GM21360 (cell line): ENCODE measurements at regions not wholly inside any gene's neighbourhood (a gene's known extent, or its start where the extent isn't known, plus 50 kb on each side); places are given as distances from the start of the nearest gene placed in this dataset.
"Not testable (repeated sequence)": the region's sequence is repeated elsewhere in the genome, so short reads cannot be mapped to it uniquely, and the experiment has no call there.

Source experiments
- ATAC-seq: cut with Tn5 transposase; IDR thresholded peaks from one replicate; pipeline ENCODE4 v1.9.1; 2021; ENCODE audit warnings: mild to moderate bottlenecking, moderate library complexity; ENCODE audit not compliant: unreplicated experiment

DNA sequence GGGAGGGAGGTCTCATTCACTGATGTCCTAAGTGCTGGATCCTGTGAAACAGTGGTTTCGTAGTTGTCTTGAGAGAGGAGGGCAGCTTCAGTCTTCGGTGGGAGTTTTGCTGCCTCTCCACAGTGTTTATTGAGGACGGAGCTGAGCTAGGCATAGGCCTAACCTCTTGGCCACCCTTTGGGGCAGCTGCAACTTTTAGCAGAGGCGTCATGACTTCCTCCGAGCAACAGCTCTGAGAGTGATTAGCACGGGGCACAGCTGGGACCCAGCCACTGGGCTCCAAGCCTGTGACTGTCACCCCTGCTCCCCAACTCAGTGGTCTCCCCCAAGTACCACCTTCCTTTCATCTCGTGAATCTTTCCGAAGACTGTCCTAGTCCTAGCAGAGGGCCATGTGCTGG is 139.9 kb upstream of the NCOR2 start:
- ATAC-seq: no peak

DNA sequence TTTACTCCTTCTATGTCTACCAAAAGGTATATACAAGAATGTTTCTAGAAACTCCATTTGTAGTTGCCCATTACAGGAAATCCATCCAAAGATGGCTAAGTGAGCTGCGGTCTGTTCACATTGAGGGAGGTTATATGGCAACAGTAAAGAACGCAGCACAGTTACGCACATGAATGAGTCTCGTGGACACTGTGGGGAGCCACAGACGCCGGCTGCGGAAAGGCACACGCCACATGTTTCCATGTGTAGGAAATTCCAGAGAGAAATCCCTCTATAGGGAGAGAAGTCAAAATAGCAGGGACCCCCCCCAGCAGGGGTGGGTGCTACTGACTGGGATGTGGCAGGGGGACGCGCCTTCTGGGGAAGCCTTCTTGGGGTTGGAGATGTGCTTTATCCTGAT is 139.0 kb upstream of the NCOR2 start:
- ATAC-seq: no peak

DNA sequence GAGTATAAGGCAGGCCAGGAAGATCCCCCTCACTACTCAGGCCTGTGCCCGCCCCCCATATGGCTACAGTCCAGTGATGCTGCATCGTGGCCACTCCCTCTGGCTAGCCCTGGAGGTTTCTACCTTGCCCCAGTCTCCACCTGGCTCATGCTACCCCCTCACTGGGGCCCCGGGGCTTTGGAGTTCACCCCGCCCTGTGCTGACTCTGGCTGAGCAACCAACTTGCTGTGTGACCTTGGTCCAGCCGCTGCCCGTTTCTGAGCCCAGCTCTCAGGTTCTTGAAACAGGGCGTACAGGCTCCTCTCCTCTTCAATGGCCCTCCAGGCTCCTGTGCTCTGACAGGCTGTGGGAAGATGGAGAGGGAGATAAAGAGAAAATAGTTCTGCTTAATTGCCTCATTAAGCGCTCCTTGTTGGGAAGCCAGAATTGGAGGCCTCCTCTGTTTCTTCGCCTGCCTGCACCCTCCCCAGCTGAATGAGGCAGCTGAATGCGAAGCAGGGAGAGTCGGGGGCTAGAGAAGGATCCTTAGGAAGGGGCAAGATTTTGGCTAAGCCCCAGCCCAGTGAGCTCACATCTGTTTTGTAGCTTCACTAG is 138.2 kb upstream of the NCOR2 start:
- no peak for ATAC-seq

DNA sequence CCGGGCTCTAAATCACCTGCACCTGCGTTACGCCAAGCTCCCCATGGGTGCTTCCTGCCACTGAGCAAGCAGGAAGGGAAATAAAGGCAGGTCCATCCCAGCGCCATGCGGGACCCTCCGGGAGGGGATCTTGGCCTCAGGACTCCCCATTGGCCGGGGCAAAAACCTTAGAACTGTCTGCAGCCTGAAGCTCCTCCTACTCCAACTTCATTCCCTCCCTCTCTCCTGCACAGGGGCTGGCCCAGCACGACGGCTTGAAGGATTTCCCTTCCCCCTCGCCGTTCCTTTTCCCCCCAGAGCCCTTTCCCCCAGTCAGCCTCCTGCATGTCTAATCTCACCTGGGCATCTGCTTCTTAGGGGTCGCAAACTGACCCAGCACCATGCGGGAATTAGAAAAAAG is 137.2 kb upstream of the NCOR2 start:
- no peak for ATAC-seq

DNA sequence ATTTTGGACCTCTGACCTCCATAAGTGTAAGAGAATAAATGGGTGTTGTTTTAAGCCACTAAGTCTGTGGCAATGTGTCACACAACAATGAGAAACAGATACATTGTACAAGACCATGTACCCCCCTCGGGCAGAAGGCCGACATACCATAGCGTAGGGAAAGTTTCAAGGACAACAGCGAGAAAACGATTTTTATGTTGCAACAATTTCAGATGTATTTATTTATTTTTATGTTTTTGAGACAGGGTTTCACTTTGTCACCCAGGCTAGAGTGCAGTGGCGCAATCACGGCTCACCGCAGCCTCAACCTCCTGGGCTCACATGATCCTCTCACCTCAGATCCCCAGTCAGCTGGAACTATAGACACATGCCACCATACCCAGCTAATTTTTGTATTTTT is 136.4 kb upstream of the NCOR2 start:
- ATAC-seq: no peak

DNA sequence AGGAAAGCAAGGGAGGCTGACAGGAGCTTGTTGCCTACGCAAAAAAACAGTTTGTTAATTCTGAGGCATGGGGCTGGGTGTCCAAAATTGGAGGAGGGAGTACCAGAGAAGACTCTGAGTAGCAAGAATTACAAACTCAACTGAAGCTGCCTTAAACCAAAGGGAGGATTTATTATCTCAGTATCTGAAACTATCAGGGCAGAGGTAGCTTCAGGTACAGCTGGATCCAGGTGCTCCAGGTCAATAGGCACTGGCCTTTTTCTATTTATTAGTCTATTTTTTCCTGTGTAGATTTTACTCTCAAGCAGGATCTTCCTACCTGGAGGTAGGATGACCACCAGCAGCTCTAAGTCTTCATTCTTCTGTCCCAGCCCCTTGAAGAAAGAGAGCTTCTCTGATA is 135.3 kb upstream of the NCOR2 start:
- ATAC-seq: no peak

DNA sequence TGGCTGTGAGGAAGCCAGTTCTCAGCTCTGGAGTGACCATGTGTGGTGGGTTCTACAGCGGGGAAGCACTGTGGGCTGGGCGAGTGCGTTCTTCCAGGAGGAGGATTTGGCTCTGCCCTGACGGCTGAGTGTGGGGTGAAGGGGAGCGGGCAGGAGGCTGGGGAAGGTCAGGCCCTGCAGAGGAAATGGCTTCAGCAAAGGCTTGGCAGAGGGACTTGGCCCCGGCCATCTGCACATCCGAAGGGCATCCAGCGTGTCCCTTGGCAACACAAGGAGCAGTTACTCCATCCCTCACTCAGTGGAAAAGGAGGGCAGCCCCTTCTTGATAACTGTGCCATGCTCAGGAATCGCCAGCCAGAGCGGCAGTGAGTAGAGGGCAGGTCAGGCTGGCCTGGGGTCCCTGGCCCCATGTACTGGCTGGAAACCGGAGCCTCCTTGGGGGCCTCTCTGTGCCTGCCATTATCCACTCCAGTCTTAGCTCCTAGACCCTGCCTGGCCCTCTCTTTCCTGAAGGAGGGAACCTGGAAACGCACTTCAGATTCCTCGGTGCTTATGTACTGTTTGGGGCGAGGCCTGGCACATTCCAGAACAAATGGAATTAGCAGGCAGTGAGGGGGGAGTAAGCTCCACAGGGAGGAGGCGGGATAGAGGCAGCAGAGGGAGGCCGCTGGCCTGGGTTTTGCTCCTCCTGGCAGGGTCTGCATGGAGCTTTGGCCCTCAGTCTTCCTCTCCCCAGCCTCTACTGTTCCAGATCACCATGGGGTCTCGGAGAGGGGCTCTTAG is 133.6 kb upstream of the NCOR2 start:
- ATAC-seq: no peak

DNA sequence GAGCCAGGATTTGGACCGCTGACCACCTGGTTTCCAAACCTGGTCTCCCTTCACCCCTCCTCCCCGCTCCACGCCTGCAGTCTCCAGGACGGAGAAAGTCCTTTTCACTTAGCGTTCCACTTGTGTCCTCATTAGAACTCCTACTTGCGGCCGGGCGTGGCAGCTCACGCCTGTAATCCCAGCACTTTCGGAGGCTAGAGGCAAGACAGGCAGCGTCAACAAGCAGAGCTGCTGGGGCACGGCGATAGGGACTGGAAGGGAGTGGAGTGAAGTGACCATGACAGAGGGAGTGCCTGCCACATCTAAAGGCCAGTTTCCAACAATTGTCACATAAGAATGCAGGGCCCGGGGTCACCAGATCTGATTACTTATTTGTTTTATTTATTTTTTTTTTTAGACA is 132.5 kb upstream of the NCOR2 start:
- no peak for ATAC-seq

DNA sequence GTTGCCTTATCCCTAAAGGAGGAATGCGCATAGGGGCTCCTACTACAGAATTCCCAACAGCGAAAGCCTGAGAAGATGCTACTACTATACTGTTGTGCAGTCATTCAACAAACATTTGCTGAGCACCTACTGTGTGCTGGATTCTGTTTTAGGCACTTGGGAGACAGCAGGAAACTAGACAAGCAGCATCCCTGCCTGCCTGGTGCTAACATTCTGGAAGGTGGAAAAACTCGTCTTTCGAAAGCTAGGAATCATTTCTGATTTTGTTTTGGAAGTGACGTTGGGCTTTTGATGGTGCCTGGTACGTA is 131.5 kb upstream of the NCOR2 start:
- ATAC-seq: no peak

DNA sequence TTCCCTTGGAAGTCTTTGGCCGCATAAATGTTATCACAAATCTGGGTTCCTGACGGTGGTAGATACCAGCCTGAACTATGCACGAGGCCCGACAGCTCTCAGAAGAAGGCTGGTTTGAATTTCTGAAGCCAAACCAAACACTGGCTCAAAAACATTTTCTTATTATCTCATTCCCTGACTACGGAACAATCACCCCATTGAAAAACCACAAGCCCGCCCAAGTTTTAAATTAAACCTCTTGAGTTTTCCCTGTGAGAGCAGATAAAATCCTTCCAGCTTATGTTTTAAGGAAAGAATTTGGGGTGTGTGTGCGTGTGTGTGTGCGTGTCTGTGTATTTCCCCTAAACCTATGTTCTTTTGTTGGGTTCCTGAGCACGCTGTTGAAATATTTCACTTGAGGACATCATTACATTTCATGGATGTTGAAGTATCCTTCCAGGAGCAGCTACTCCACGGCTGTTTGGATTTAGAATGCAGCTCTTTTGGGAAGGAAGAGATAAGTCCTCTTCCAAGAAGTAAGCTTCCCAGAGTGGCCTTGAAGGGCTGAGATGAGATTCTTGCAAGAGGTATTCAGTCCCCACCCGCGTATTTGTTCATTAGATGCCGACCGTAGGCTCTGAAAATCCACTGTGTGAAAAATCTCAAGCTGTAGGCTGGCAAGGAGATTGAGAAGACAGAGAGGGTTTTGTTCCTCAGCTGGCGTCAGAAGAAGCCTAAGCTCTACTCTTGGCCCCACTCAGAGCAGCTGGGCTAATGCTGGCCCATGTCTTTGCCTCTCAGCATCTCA is 131.0 kb upstream of the NCOR2 start:
- ATAC-seq: no peak

DNA sequence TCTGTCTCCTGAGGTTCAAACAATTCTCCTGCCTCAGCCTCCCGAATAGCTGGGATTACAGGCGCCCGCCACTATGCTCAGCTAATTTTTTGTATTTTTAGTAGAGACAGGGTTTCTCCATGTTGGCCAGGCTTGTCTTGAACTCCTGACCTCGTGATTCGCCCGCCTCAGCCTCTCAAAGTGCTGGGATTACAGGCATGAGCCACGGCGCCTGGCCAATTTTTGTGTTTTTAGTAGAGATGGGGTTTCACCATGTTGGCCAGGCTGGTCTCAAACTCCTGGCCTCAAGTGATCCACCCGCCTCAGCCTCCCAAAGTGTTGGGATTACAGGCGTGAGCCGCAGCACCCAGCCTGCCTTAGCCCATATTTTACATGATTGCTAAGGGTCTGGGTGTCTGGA is 130.3 kb upstream of the NCOR2 start:
- ATAC-seq: not testable (repeated sequence)

DNA sequence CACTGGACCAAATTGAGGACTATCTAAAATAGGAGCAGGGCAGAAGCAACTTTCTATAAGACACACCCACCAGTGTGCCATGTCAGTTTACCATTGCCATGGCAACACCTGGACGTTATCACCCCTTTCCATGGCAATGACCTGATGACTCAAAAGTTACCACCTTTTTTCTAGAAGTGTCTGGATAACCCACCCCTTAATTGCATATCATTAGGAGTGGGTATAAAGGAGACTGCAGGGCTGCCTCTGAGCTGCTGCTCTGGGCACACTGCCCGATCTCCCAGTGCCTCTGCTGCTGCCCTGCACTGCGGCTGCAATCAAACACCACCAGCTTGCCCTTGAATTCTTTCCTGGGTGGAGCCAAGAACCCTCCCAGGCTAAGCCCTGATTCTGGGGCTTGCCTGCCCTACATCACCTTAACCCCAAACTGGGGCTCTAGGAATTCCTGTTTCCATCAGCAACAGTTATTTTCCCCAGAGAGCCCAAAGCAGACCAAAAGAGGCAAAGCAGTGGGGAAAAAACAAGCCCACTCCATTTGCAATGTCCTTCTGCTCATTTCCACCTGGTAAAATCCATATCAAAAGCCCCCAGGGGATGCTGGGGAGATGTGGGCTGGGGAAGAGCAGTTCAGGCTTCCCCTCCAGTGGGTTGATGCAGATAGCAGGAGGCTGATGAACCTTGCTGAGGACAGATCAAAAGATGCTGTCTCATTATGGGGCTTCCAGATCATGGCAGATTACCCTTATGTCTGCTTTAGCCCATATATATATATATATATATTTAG is 129.5 kb upstream of the NCOR2 start:
- ATAC-seq: no peak

DNA sequence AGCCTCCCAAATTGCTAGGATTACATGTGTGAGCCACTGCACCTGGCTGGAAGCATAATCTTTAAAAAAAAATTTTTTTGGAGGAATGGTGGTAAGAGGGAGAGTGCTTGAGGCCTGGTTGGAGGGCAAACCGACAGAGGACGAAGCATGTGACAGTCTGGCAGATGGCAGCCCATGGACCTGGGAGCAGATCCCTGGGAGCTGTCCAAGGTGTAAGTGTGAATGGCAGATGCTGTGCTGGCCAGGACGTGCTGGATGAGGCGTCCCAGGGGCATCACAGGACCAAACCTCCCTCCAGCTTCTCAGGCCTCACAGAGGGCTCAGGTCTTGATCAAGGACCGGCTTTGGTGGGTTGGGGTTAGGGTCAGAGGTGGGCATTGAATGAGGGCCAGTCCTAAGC is 128.4 kb upstream of the NCOR2 start:
- no peak for ATAC-seq

DNA sequence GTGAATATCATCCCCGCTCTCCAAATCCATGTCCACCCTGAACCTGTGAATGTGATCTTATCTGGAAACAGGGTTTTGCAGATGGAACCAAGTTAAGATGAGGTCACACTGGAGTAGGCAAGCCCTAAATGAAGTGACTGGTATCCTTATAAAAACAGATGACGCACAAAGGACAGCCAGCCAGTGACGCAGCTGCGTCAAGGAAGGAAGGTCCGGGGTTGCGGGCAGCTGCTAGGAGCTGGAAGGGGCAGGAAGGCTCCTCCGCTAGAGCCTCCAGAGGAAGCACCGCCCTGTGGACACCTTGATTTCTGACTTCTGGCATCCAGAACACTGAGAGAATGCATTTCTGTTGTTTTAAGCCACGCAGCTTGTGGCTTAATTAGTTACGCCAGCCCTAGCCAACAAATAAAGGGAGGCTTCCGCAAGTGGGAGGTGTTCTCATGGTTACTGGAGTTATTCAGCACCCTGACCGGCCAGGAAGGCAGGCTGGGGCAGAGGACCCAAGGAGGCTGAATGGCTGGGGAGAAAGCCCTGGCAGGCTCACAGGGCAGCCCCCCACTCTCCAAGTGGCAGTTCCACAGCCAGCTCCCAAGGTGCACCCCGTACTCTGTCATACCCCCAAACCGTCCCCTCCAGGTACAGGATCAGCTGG is 127.6 kb upstream of the NCOR2 start:
- ATAC-seq: no peak

DNA sequence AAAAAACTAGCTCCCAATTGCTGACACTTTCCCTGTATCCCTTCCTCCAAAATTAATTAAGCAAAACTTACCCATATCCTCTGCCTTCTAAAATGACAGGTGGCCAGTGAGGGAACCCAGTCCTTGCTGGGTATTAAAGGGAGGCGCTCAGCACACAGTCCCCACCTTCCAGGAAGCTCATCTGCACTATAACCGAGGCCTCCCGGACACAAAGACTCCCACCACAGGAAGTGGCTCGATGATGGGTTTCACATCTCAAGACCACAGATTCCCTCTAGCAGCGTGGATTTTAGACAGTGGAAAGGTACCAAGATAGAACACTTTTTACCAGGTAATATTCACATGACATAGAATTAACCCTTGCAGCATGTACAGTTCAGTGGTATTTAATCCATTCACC is 126.8 kb upstream of the NCOR2 start:
- no peak for ATAC-seq

DNA sequence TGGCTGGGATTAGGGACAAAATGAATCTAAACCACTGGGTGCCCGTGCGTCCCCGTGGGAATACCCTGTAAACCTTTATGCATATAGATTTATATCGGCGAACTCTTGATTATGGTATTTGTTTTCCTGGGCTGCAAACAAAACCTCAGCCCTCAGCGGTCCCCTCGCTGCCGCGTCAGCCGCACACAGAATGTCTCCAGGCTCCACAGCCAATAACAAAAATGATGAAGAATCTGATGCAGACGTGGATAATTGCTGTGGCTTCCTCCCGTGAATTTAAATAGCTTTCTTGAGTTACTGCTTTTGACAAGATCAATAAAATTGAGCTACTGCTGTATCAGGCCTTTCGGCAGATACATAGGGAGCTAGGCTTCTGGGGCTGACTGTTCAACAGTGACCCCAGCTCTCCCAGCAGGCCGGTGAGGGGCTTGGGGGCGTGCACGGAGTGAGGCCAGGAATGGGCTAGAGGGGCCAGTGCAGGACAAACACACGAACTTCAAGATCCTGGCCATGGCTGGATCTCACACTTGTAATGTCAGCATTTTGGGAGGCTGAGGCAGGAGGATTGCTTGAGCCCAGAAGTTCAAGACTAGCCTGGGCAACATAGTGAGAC is 125.8 kb upstream of the NCOR2 start:
- ATAC-seq: no peak

DNA sequence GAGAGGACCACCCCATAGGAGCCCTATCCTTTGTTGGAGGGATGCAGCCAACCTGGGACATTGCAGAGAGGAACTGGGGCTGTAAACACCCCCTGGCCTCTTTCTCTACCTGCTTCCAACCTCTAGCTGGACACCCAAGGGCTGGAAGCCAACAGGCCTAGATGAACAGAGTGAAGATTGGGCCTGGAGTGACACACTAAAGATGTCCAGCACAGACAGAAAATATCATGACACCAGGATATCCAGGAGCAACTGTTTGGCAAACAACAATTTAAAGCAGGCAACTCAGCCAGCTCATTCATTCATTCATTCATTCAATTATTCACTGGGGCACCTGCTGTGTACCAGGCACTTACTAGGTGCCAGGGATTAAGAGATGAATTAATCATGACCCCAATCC is 125.0 kb upstream of the NCOR2 start:
- no peak for ATAC-seq

DNA sequence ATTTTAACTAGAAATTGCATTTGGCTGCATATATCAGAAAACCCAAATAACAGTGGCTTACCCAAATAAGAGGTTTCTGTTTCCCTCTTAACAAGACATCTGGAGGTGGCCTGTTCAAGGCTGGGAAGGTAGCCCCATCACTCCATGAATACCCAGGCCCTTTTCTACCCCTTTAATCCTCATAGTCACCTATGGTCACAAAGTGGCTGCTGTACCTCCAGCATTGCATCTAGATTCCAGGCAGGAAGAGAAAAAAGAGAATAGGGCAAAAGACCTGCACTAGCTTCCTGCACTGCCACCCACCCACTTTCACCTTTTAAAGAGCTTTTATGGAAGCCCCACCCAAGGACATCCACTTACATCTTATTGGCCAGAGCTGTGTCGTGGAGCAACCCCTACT is 124.0 kb upstream of the NCOR2 start:
- no peak for ATAC-seq

DNA sequence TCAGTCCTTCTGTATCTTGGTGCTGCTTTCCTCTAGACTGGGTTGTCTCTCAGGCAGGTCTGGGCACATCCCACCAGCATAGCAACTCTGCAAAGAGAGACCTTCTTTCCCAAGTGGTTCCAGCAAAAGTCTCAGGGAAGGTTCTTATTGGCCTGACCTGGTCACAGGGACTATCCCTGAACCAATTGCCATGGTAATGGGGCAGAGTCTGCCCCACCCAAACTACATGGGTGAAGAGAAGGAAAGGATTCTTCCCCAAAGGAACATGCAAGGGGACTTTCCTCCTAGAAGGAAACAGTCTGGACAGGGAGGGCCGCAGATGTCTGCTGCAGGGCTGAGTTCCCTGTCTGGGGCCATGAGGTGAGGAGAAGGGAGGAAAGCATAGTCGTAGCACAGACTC is 122.2 kb upstream of the NCOR2 start:
- no peak for ATAC-seq

DNA sequence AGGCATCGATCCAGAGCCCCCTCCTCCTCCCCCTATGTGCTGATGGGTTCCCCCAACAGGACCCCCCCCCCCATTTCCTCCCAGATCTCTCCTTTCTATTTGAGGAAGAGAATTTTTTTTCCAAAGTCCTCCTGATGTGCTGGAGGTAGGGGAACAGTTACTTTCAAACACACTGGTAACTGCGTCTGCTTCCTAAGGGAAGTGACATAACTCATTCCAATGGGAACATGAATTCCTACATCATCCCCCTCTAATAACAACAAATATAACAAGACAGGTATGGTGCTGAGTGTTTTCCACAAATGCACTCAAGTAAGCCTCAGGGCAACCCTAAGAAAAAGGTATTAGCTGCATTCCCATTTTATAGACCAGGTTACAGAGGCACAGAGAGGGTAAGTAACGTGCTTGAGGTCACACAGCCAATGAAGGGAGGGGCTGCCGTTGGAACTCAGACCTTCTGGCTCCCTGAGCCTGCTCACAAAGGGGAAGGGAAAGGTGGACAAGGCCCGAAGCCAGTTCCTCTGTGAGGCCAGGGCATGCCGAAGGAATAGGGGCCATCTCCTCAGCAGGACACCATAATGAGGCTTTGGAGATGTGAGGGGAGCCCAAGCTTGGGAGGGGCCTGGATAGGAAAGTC is 121.1 kb upstream of the NCOR2 start:
- no peak for ATAC-seq
